ENCODE measurements at regions not wholly inside any gene's neighbourhood (a gene's known extent, or its start where the extent isn't known, plus 50 kb on each side); places are given as distances from the start of the nearest gene placed in this dataset.

- TF ChIP-seq CTCF (conservative IDR thresholded peaks at IDR 0.05; ENCODE audit: low read length) (no peak), EZH2phosphoT487 (IDR thresholded peaks at IDR 0.05; ENCODE audit: borderline replicate concordance) (no peak)
Observed at GRCh38 chr3:43856351-43856750, 165.6 kb downstream of the ABHD5 start.

All from Loucy (cell line).